GM23248 (cell line): ENCODE measurements at regions not wholly inside any gene's neighbourhood (a gene's known extent, or its start where the extent isn't known, plus 50 kb on each side); places are given as distances from the start of the nearest gene placed in this dataset.

Experiments used
- EZH2 ChIP-seq: fragments of 200-600 bp; sonication (generic); IDR thresholded peaks from 2 replicates; pipeline ENCODE4 v1.6.1; 2018; ENCODE audit warnings: antibody characterized with exemption, mild to moderate bottlenecking; ENCODE audit not compliant: insufficient read depth, poor library complexity, severe bottlenecking
- EZH2phosphoT487 ChIP-seq: fragments of 200-600 bp; sonication (generic); IDR thresholded peaks from 2 replicates; pipeline ENCODE4 v1.6.1; 2018; ENCODE audit warnings: antibody characterized with exemption, moderate library complexity, mild to moderate bottlenecking, low read depth; ENCODE audit not compliant: insufficient read depth

GRCh38 chr9:105037139-105037538 is 109.2 kb upstream of the ABCA1 start:
- TF ChIP-seq EZH2 (no peak), EZH2phosphoT487 (no peak)
